HEK293 (cell line): ENCODE measurements at regions not wholly inside any gene's neighbourhood (a gene's known extent, or its start where the extent isn't known, plus 50 kb on each side); places are given as distances from the start of the nearest gene placed in this dataset.

Experiments used
- CTCF ChIA-PET: fragments of 350-600 bp; formaldehyde crosslinking; extraction: SDS; loops from one replicate; lab custom pipeline; 2021; ENCODE audit warnings: antibody characterized with exemption; lab: Yijun Ruan, JAX
- POLR2A ChIA-PET: fragments of 300-600 bp; formaldehyde crosslinking; extraction: SDS; loops from one replicate; lab custom pipeline; 2020; ENCODE audit warnings: antibody characterized with exemption, inconsistent platforms; lab: Yijun Ruan, JAX
- H3K27ac ChIP-seq: fragments of 200-500 bp; sonication (Bioruptor generic); 2 replicates; pipeline ENCODE4 v1.5.1; 2014; ENCODE audit warnings: low read depth, low read length, control low read depth, inconsistent platforms; ENCODE audit errors: extremely low read depth
- H3K36me3 ChIP-seq, 2 experiments: fragments of 200-500 bp in 1 of 2; sonication (Bioruptor generic) in 1 of 2; 1 replicate in 1 of 2; 2 replicates in 1 of 2; pipeline ENCODE4 v1.5.1; 2014 to 2017; ENCODE audit warnings: inconsistent platforms in 2 of 2, low read length in 2 of 2; ENCODE audit not compliant: control insufficient read depth in 2 of 2, insufficient read depth in 1 of 2
- H3K4me1 ChIP-seq: fragments of 200-500 bp; sonication (Bioruptor generic); 2 replicates; pipeline ENCODE4 v1.5.1; 2014; ENCODE audit warnings: mild to moderate bottlenecking, low read length, inconsistent platforms; ENCODE audit not compliant: control insufficient read depth, insufficient read depth
- H3K4me3 ChIP-seq: 2 replicates; pipeline ENCODE4 v1.5.1; 2011; ENCODE audit warnings: low read depth, mild to moderate bottlenecking, control low read depth, low read length, moderate library complexity
- H3K9me3 ChIP-seq: fragments of 200-500 bp; sonication (Bioruptor generic); 2 replicates; pipeline ENCODE4 v1.5.1; 2014; ENCODE audit warnings: low read depth, low read length, inconsistent platforms; ENCODE audit not compliant: control insufficient read depth, insufficient read depth
- IKZF3 ChIP-seq: fragments of 450-650 bp; IDR thresholded peaks from 2 replicates; pipeline ENCODE4 v1.5.0; 2018; ENCODE audit warnings: missing biosample characterization, mild to moderate bottlenecking, missing genetic modification characterization, moderate library complexity
- KLF16 ChIP-seq: fragments of 450-650 bp; formaldehyde crosslinking; IDR thresholded peaks from 2 replicates; pipeline ENCODE4 v1.5.1; 2017; ENCODE audit warnings: missing biosample characterization, missing genetic modification characterization
- KLF8 ChIP-seq: fragments of 450-650 bp; formaldehyde crosslinking; IDR thresholded peaks from 2 replicates; pipeline ENCODE4 v1.5.1; 2016; ENCODE audit warnings: missing biosample characterization, missing genetic modification characterization
- MEIS1 ChIP-seq: sonication (generic); formaldehyde crosslinking; IDR thresholded peaks from 2 replicates; pipeline ENCODE4 v1.8.1; 2022; ENCODE audit warnings: missing genetic modification reagents, mild to moderate bottlenecking, borderline replicate concordance
- SP3 ChIP-seq: fragments of 450-650 bp; formaldehyde crosslinking; IDR thresholded peaks from 2 replicates; pipeline ENCODE4 v1.5.1; 2016; ENCODE audit warnings: missing biosample characterization, missing genetic modification characterization
- ZBTB1 ChIP-seq: fragments of 450-650 bp; formaldehyde crosslinking; IDR thresholded peaks from 2 replicates; pipeline ENCODE4 v1.5.1; 2016; ENCODE audit warnings: missing biosample characterization, missing genetic modification characterization
- ZBTB21 ChIP-seq: fragments of 450-650 bp; formaldehyde crosslinking; IDR thresholded peaks from 2 replicates; pipeline ENCODE4 v1.5.1; 2017; ENCODE audit warnings: missing biosample characterization, missing genetic modification characterization
- ZFP69B ChIP-seq: fragments of 450-650 bp; formaldehyde crosslinking; IDR thresholded peaks from 2 replicates; pipeline ENCODE4 v1.5.1; 2016; ENCODE audit warnings: missing biosample characterization, missing genetic modification characterization
- ZNF121 ChIP-seq: fragments of 450-650 bp; formaldehyde crosslinking; IDR thresholded peaks from 2 replicates; pipeline ENCODE4 v1.5.1; 2016; ENCODE audit warnings: missing biosample characterization, missing genetic modification characterization
- ZNF132 ChIP-seq: fragments of 450-650 bp; formaldehyde crosslinking; IDR thresholded peaks from 2 replicates; pipeline ENCODE4 v1.5.1; 2017; ENCODE audit warnings: missing biosample characterization, missing genetic modification characterization, borderline replicate concordance
- ZNF174 ChIP-seq: fragments of 450-650 bp; formaldehyde crosslinking; IDR thresholded peaks from 2 replicates; pipeline ENCODE4 v1.5.0; 2017; ENCODE audit warnings: missing biosample characterization, mild to moderate bottlenecking, missing genetic modification characterization
- ZNF335 ChIP-seq: fragments of 450-650 bp; formaldehyde crosslinking; conservative IDR thresholded peaks from 2 replicates; pipeline ENCODE4 v1.5.1; 2016; ENCODE audit warnings: missing biosample characterization, missing genetic modification characterization
- ZNF350 ChIP-seq: fragments of 450-650 bp; formaldehyde crosslinking; IDR thresholded peaks from 2 replicates; pipeline ENCODE4 v1.5.0; 2017; ENCODE audit warnings: missing biosample characterization, mild to moderate bottlenecking, missing genetic modification characterization
- ZNF473 ChIP-seq: fragments of 450-650 bp; formaldehyde crosslinking; IDR thresholded peaks from 2 replicates; pipeline ENCODE4 v1.5.1; 2017; ENCODE audit warnings: missing biosample characterization, missing genetic modification characterization
- ZNF561 ChIP-seq: fragments of 450-650 bp; IDR thresholded peaks from 2 replicates; pipeline ENCODE4 v1.5.1; 2018; ENCODE audit warnings: missing biosample characterization, missing genetic modification characterization, borderline replicate concordance
- ZNF585B ChIP-seq: fragments of 450-650 bp; formaldehyde crosslinking; IDR thresholded peaks from 2 replicates; pipeline ENCODE4 v1.5.1; 2016; ENCODE audit warnings: missing biosample characterization, missing genetic modification characterization
- ZNF596 ChIP-seq: fragments of 450-650 bp; IDR thresholded peaks from 2 replicates; pipeline ENCODE4 v1.5.0; 2018; ENCODE audit warnings: missing biosample characterization, mild to moderate bottlenecking, missing genetic modification characterization, moderate library complexity
- ZNF600 ChIP-seq: fragments of 450-650 bp; formaldehyde crosslinking; IDR thresholded peaks from 2 replicates; pipeline ENCODE4 v1.5.1; 2016; ENCODE audit warnings: missing biosample characterization, missing genetic modification characterization
- ZNF664 ChIP-seq: fragments of 450-650 bp; formaldehyde crosslinking; IDR thresholded peaks from 2 replicates; pipeline ENCODE4 v1.5.1; 2016; ENCODE audit warnings: missing biosample characterization, missing genetic modification characterization
- ZNF670 ChIP-seq: fragments of 450-650 bp; formaldehyde crosslinking; IDR thresholded peaks from 2 replicates; pipeline ENCODE4 v1.5.1; 2016; ENCODE audit warnings: missing biosample characterization, missing genetic modification characterization, low read depth
- ZNF777 ChIP-seq: fragments of 450-650 bp; formaldehyde crosslinking; IDR thresholded peaks from 2 replicates; pipeline ENCODE4 v1.5.1; 2017; ENCODE audit warnings: missing biosample characterization, missing genetic modification characterization, borderline replicate concordance
- TF ChIP-seq, protein P1 (sequence below): fragments of 450-650 bp; formaldehyde crosslinking; IDR thresholded peaks from 2 replicates; pipeline ENCODE4 v1.5.1; 2016; ENCODE audit warnings: missing biosample characterization, missing genetic modification characterization
- TF ChIP-seq, protein P2 (sequence below): fragments of 450-650 bp; formaldehyde crosslinking; IDR thresholded peaks from 2 replicates; pipeline ENCODE4 v1.5.1; 2016; ENCODE audit warnings: missing biosample characterization, missing genetic modification characterization, low read depth

DNA sequence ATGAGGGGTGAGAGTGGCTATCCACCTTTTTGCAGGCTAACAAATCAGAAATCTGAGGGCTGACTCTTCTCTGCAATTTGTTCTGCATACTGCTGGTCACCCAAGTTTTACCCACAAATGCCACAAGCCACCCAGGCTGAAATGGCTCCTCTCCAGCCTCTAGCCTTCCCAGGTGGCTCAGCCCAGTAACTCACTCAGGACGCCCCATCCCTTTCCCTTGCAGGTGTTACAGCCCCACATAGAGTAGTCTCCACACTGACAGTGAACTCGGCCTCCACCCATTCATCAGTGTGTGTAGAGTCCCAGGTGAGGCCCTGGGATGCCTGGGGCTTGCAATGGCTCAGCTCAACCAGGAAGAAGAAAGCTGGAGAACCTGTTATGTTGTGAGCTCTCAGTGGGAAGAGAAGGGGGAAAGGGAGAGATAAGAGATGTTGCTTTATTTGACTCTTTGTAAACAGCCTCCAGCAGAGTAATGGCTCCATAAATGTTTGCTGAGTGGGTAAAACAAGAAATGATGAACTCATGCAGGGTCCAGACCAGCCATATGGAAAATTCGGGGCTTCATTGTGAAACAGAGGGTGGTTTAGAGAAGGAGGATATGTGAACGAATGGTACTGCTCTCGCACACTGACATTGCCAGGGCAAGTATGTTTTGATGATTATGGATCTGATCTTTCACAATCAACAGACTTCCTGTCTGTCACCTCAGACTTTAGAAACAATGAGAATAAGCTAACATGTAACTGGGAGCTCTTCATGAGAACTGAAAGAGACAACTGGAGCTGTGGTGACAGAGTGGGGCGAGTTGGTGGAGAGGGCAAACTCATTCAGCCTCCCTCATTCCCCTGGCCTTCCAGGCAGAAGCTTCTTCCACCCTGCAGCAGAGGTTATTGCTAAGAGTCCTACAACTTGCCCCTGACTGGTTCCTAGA lies 74.2 kb upstream of the RFC3 start:
- no peaks in the 10 kb centered on the region for H3K9me3 ChIP-seq
- POLR2A ChIA-PET: no interaction called here

DNA sequence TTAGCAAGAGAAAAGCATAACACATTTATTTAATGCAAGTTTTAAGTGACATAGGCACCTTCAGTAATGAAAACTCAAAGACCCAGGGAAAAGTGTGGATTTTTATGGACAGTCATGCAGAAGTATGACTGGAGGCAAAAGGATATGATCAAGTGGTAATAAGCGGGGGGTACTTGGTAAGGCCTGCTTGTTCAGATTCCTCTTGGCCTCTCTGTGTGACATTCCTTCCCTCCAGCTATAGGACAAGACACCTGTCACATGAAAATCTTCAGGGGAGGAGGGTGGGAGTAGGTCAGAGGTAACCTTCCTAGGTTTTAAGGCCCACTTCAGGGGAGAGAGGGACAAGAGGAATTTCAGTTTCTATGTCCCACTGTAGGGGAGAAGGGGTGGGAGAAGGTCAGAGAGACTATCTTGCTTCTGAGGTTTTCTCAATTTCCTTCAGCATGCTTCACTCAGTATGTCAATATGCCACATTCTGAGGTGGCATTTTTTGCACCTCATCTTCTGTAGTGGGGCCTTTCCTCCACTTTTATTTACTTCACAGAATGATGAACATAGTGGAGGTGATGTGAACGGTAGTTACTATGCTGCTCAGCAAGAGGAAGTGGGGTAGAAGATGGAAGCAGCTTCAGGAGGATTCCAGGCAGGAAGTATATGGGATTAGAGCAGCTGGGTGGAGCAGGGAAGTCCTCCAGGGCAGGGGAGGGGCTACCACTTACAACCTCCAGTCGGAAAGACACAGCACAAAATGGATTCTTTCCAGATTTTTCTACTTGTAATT lies 73.2 kb upstream of the RFC3 start:
- TF ChIP-seq, protein P1, sequence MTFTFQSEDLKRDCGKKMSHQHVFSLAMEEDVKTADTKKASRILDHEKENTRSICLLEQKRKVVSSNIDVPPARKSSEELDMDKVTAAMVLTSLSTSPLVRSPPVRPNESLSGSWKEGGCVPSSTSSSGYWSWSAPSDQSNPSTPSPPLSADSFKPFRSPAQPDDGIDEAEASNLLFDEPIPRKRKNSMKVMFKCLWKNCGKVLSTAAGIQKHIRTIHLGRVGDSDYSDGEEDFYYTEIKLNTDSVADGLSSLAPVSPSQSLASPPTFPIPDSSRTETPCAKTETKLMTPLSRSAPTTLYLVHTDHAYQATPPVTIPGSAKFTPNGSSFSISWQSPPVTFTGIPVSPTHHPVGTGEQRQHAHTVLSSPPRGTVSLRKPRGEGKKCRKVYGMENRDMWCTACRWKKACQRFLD (tag by site-specific recombination): no peak
- TF ChIP-seq IKZF3 (tag by site-specific recombination) (no peak), MEIS1 (CRISPR knock-in tag) (no peak), ZNF670 (tag by site-specific recombination) (no peak)
- TF ChIP-seq, all 188 proteins: peak for 0
- ChIA-PET CTCF (no interaction called here), POLR2A (no interaction called here)
- no peak overlapping the region for H3K27ac ChIP-seq
- H3K9me3 ChIP-seq: no peaks in the 10 kb centered on the region
- H3K4me1 ChIP-seq: no peaks in the 10 kb centered on the region
- H3K4me3 ChIP-seq: no peak overlapping the region
- H3K36me3 ChIP-seq: no peaks in the 10 kb centered on the region

More for the DNA sequence above, 74.2 kb upstream of the RFC3 start:
- H3K36me3 ChIP-seq: no peaks in the 10 kb centered on the region
- CTCF ChIA-PET: no interaction called here
- H3K4me1 ChIP-seq: no peaks in the 10 kb centered on the region
- no peak for TF ChIP-seq ZFP69B
- H3K27ac ChIP-seq: no peak overlapping the region
- no peak overlapping the region for H3K4me3 ChIP-seq

DNA sequence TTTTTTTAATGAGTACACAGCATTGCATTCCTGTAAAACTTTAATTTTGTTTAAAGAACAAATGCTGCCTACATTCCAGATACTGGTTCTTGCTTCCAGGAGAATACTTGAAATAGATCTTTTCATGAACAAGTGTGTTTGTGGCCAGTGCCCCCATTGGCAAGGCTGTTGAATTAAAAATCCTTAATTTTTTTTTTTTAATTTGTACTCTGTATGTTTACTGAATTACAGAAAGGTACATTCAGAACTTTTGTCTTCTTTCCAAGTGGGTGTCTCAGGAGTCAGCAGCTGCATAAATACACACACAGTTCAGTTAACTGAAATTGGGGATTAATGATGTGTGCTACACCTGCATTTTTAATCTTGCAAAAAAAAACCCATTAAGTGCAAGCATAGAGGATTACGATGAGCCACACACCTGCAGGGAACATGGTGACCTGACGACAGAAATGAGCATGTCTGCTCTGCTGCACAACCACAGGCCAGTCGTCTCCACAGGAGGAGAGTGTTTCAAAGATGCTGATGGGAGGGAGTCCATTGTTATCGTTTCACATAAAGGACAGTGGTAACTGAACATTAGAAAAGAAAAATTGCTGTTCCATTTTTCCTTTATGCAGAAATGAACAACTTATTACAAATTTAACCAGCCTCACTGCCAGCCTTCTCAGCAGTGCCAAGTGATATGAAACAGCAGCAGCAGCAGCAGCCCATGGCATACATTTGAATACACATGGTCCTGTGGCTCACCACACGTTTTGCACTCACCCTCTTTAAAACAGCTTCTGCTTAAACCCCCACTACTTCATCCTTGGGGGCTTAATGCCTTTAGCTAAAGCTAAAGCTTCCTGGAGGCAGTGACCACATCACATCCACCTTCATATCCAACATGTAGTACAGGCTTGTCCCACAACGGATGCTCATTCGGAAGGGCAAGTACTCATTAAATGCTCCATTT lies 72.3 kb upstream of the RFC3 start:
- TF ChIP-seq SP3 (tag by site-specific recombination): no peak
- TF ChIP-seq, protein P2, sequence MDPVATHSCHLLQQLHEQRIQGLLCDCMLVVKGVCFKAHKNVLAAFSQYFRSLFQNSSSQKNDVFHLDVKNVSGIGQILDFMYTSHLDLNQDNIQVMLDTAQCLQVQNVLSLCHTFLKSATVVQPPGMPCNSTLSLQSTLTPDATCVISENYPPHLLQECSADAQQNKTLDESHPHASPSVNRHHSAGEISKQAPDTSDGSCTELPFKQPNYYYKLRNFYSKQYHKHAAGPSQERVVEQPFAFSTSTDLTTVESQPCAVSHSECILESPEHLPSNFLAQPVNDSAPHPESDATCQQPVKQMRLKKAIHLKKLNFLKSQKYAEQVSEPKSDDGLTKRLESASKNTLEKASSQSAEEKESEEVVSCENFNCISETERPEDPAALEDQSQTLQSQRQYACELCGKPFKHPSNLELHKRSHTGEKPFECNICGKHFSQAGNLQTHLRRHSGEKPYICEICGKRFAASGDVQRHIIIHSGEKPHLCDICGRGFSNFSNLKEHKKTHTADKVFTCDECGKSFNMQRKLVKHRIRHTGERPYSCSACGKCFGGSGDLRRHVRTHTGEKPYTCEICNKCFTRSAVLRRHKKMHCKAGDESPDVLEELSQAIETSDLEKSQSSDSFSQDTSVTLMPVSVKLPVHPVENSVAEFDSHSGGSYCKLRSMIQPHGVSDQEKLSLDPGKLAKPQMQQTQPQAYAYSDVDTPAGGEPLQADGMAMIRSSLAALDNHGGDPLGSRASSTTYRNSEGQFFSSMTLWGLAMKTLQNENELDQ (tag by site-specific recombination): no peak
- TF ChIP-seq KLF16 (tag by site-specific recombination): no peak
- no peak for TF ChIP-seq ZNF664 (tag by site-specific recombination)
- TF ChIP-seq ZBTB1 (tag by site-specific recombination): no peak
- TF ChIP-seq ZNF350: no peak
- no peak for TF ChIP-seq KLF8 (tag by site-specific recombination)
- TF ChIP-seq ZNF596 (tag by site-specific recombination): no peak
- no peak for TF ChIP-seq ZNF600 (tag by site-specific recombination)
- no peak for TF ChIP-seq ZNF174 (tag by site-specific recombination)
- TF ChIP-seq ZNF132 (tag by site-specific recombination): no peak
- TF ChIP-seq ZNF777: no peak
- TF ChIP-seq ZBTB21 (tag by site-specific recombination): no peak
- TF ChIP-seq ZNF121: no peak
- no peak for TF ChIP-seq ZNF561 (tag by site-specific recombination)
- TF ChIP-seq ZNF335 (tag by site-specific recombination): no peak
- TF ChIP-seq ZNF473 (tag by site-specific recombination): no peak
- no peak for TF ChIP-seq ZNF585B (tag by site-specific recombination)
- Histone ChIP-seq H3K27ac (no peak overlapping the region), H3K4me1 (no peaks in the 10 kb centered on the region), H3K36me3 (no peaks in the 10 kb centered on the region), H3K9me3 (no peaks in the 10 kb centered on the region), H3K4me3 (no peak overlapping the region)
- ChIA-PET POLR2A (no interaction called here), CTCF (no interaction called here)
